ENCODE measurements at regions not wholly inside any gene's neighbourhood (a gene's known extent, or its start where the extent isn't known, plus 50 kb on each side); places are given as distances from the start of the nearest gene placed in this dataset.

GRCh38 chr2:16049406-16049805, 109.1 kb downstream of the MYCN start:
- no peak for TF ChIP-seq CTCF (IDR thresholded peaks at IDR 0.05; ENCODE audit: low read depth, low read length)
- peak; percentile 98 for DNase-seq
- no peaks in the 10 kb centered on the region for H3K36me3 ChIP-seq
- peaks cover 10% of the 10 kb centered on the region for H3K9me3 ChIP-seq (ENCODE audit: severe bottlenecking)
- H3K27ac ChIP-seq, result peak overlapping the region; percentile 94
- H3K27me3 ChIP-seq (ENCODE audit: insufficient read depth, low read depth, severe bottlenecking), result no peaks in the 10 kb centered on the region
- H3K4me3 ChIP-seq (ENCODE audit: low read depth, low read length), result peak overlapping the region; percentile 0

- no peak overlapping the region for H3K4me3 ChIP-seq (ENCODE audit: low read depth, low read length)
- no peak for TF ChIP-seq CTCF (IDR thresholded peaks at IDR 0.05; ENCODE audit: low read depth, low read length)
- H3K27ac ChIP-seq, result peak overlapping the region; percentile 94
- no peaks in the 10 kb centered on the region for H3K27me3 ChIP-seq (ENCODE audit: insufficient read depth, low read depth, severe bottlenecking)
- no peak for DNase-seq
- peaks cover 10% of the 10 kb centered on the region for H3K9me3 ChIP-seq (ENCODE audit: severe bottlenecking)
- H3K36me3 ChIP-seq, result no peaks in the 10 kb centered on the region
These were observed 108.1 kb downstream of the MYCN start for GRCh38 chr2:16048466-16048865.

- DNase-seq, result no peak
- no peak for TF ChIP-seq CTCF (IDR thresholded peaks at IDR 0.05; ENCODE audit: low read depth, low read length)
- H3K36me3 ChIP-seq, result no peaks in the 10 kb centered on the region
- no peaks in the 10 kb centered on the region for H3K27me3 ChIP-seq (ENCODE audit: insufficient read depth, low read depth, severe bottlenecking)
- H3K27ac ChIP-seq, result peak overlapping the region; percentile 13
- H3K4me3 ChIP-seq (ENCODE audit: low read depth, low read length), result no peak overlapping the region
- H3K9me3 ChIP-seq (ENCODE audit: severe bottlenecking), result peaks cover 10% of the 10 kb centered on the region
These were observed 107.4 kb downstream of the MYCN start for GRCh38 chr2:16047701-16048100.

- TF ChIP-seq CTCF (IDR thresholded peaks at IDR 0.05; ENCODE audit: low read depth, low read length), result no peak
- Histone ChIP-seq H3K27me3 (ENCODE audit: insufficient read depth, low read depth, severe bottlenecking) (no peaks in the 10 kb centered on the region), H3K9me3 (ENCODE audit: severe bottlenecking) (peaks cover 10% of the 10 kb centered on the region), H3K4me3 (ENCODE audit: low read depth, low read length) (no peak overlapping the region), H3K36me3 (no peaks in the 10 kb centered on the region), H3K27ac (no peak overlapping the region)
- no peak for DNase-seq
These were observed 106.3 kb downstream of the MYCN start for GRCh38 chr2:16046649-16047048.

GRCh38 chr2:16045653-16046352, 105.5 kb downstream of the MYCN start:
- TF ChIP-seq CTCF (IDR thresholded peaks at IDR 0.05; ENCODE audit: low read depth, low read length), result no peak
- H3K4me3 ChIP-seq (ENCODE audit: low read depth, low read length), result no peak overlapping the region
- no peaks in the 10 kb centered on the region for H3K27me3 ChIP-seq (ENCODE audit: insufficient read depth, low read depth, severe bottlenecking)
- no peaks in the 10 kb centered on the region for H3K36me3 ChIP-seq
- DNase-seq, result no peak
- peaks cover 10% of the 10 kb centered on the region for H3K9me3 ChIP-seq (ENCODE audit: severe bottlenecking)
- H3K27ac ChIP-seq, result no peak overlapping the region

GRCh38 chr2:16044946-16045456, 104.7 kb downstream of the MYCN start:
- no peak for TF ChIP-seq CTCF (IDR thresholded peaks at IDR 0.05; ENCODE audit: low read depth, low read length)
- DNase-seq, result no peak
- Histone ChIP-seq H3K36me3 (no peaks in the 10 kb centered on the region), H3K27me3 (ENCODE audit: insufficient read depth, low read depth, severe bottlenecking) (no peaks in the 10 kb centered on the region), H3K27ac (no peak overlapping the region), H3K9me3 (ENCODE audit: severe bottlenecking) (peaks cover 10% of the 10 kb centered on the region), H3K4me3 (ENCODE audit: low read depth, low read length) (no peak overlapping the region)

Measured in WERI-Rb-1 (cell line).